ENCODE measurements at regions not wholly inside any gene's neighbourhood (a gene's known extent, or its start where the extent isn't known, plus 50 kb on each side); places are given as distances from the start of the nearest gene placed in this dataset.

- no peak for DNase-seq
Observed at GRCh38 chr13:48892688-48893075, 83.0 kb upstream of the FNDC3A start.

GRCh38 chr13:48896312-48896711 lies 79.4 kb upstream of the FNDC3A start:
- no peak for DNase-seq

- DNase-seq: no peak
Observed at GRCh38 chr13:48901781-48902180, 73.9 kb upstream of the FNDC3A start.

DNA sequence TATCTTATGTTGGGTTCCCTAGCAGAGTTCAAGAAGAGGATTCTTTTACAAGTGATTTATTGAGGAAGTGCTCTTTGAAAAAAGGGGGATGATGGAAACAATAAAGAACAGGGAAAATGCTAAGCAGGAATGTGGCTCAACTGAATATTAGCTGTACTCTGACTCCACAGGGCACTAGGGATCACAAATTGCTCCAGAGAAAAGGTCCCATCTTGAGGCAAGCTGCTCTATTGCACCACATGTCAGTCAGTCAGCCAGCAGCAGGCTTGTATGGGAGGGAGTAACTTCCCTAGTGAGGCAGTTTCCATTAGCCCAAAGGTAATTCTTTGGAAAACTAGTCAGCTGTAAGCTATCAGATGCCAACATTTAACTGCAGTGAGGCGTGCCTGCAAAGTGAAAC lies 73.3 kb upstream of the FNDC3A start:
- no peak for DNase-seq

DNA sequence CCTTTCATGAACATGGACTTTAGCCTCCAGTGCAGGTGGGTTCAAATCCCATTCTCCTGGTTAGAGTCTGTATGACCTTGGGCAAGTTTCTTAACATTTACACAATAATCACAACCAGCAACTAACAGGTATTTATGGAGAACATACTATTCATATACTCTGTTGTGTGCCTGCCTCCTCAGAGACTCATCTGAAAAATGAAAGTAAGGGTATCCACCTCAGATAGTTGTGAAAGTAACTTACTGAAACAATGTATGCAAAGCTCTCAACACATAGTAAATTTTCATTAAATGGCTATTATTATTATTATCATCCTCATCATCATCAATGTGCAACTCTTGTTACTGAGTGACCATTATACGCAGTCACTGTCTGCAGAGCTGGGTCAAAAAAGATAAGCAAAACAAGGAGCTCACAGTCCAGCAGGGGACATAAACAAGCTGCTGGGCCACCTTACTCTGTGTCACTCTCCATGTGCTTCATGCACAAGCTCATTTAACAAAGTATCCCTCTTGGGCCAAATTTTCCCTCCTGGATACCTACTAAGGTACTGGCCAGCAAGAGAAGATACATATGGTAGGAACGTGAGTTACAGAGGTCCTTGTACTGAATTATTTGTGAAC lies 70.9 kb upstream of the FNDC3A start:
- DNase-seq: no peak

GRCh38 chr13:48906200-48906599 lies 69.5 kb upstream of the FNDC3A start:
- no peak for DNase-seq

DNA sequence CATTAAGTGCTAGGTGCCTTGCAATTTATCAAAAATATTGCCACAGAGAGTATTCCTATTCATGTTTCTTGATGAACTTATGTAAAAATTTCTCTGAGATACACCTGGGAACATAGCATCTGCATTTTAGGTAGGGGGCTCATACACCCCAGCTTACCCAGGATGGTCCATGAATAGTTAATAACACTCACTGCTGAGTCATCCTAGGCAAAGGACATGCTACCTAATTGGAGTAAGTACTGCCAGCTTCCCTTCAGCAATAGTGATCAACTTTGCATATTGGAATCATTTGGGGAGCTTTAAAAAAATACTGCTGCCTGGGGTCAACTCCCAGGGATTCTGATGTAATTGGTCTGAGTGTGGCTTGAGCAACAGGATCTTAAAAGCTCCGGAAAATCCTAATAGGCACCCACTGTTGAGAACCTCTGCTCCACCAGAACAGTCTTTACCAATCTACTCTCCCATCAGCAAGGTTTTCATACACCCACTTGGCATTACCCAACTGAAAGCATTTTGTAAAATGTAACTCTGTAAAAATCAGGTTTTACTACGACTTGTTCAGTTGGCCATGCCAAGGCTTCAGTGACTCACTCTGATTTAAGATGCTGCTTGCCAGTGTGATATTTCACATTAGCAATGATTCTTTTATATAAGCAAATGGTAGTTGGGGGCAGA lies 67.2 kb upstream of the FNDC3A start:
- DNase-seq: no peak

DNA sequence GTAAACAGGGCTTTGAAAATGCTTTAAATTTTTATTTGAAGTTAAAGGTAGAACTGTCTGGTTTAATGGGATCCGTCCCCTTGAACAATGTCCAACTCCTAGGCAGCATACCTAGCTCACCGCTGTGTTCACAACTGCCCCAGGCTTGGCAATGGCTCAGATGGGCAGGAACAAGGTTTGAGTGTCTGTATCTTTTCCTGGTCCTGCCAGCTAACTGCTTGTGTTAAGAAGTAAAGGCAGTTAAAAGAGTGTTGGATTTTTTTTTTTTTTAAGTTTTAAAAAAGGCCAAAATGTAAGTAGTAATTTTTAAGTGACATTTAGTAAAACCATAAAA lies 66.7 kb upstream of the FNDC3A start:
- DNase-seq: no peak

GRCh38 chr13:48910686-48911085 lies 65.0 kb upstream of the FNDC3A start:
- DNase-seq: no peak

DNA sequence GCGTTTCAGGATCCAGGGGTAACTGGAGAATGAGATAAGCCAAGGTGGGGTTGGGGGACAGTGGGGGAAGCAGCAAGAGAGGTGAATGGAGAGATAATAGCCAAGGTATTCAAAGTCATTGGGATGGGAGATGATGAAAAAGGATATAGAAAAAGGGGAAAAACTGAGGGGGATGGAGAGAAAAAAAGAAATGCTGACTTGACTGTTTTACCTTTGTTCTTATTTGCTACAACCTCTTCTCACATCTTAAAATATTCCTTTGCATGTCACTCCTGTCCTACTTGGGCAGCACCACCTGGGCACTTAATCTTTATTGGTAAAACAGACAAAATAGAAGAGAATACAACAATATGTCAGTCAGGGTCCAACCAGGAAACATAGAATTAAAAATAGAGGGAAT lies 56.0 kb upstream of the FNDC3A start:
- DNase-seq: no peak

- no peak for DNase-seq
Observed at GRCh38 chr13:48920730-48921129, 55.0 kb upstream of the FNDC3A start.

- no peak for DNase-seq
Observed at GRCh38 chr13:48923376-48923775, 52.3 kb upstream of the FNDC3A start.

- DNase-seq: no peak
Observed at GRCh38 chr13:48925001-48925400, 50.7 kb upstream of the FNDC3A start.

All from stimulated activated CD4-positive, alpha-beta T cell treated with anti-CD3 and anti-CD28 coated beads, Interleukin-12 subunit alpha, Interleukin-12 subunit beta, amount 100 ng/mL, for 4 hours (primary cell).